Superior temporal gyrus (tissue), 1 donor: ENCODE measurements at regions not wholly inside any gene's neighbourhood (a gene's known extent, or its start where the extent isn't known, plus 50 kb on each side); places are given as distances from the start of the nearest gene placed in this dataset.

Experiments used
- DNase-seq: peaks from one replicate; pipeline ENCODE4 v3.0.0-alpha.2; 2016; ENCODE audit errors: extremely low spot score

DNA sequence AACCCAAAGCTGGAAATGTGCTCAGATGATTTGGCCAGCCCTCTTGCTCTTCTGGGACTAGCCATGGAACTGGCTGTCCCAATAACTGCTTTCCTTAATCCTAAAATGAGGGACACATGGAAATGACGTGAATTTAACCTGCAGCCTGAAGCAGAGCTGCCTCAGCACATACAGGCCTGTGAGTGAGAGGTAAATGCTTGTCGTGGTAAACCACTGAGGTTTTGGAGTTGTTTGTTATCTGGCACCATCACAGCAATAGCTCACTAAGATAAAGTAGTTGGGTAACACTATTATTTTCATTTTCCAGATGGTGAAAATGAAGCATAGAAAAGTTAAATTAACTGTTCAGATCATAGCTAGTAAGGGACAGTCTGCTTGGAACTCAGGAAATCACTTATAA, 333.4 kb upstream of the CHD6 start:
- DNase-seq, result no peak

DNA sequence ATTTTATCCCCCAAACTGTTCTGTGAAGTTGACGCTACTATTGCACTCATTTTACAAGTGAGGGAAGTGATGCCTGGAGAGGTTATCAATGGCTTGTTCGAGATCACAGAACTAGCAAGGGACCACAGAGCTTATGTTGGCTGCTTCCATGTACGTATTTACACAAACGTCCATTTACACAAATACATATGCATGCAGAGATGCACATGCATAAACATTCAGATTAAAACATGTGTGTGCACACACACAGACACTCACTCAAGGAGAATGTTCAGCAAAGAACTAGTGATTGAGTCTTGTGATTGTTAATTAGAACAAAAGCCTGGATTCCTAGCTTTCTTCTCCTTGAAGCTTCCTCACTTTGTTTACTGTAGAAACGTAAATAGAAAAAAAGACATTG, 321.5 kb upstream of the CHD6 start:
- no peak for DNase-seq

DNA sequence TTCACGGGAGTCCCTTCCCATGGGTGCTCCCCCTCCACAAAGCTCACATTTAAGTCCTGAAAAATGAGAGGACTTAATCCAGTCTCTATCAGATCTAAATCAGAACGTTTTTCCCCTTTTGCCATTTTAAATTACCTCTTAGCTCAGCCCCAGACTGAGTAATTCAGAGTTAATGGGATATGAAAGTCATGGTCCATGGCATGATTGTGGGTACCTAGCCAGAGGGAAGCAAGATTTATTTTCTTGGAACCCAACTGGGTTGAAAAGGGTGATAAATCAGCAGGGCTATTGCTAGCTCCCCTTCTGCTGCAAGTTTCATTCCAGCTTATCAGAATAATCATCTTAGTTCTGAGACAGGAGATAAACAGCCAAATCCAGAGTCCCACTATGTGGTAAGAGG, 320.2 kb upstream of the CHD6 start:
- no peak for DNase-seq

DNA sequence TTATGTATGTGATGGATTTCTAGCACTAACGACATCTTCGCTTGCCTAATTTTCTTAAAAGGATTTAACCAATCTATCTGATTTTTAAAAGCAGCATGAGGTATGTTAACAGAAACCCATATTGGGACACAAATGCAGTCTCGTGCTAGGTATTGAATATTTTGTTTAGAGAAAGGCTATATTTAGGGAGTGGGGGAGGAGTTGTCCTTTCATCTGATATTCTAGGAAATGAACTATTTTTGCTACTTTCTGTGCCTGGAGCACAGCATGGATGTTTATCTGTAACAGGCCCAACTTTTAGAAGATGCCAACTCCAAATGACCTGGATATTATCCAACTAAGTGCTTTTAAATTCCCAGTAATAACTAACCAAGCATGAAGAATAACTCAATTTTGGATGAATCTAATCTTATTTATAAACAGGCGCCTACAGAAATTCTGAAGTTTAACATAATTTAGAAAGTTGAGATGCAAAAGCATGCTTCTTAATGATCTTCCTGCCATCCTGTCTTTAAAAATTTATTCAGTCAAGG, 317.1 kb upstream of the CHD6 start:
- DNase-seq, result no peak

DNA sequence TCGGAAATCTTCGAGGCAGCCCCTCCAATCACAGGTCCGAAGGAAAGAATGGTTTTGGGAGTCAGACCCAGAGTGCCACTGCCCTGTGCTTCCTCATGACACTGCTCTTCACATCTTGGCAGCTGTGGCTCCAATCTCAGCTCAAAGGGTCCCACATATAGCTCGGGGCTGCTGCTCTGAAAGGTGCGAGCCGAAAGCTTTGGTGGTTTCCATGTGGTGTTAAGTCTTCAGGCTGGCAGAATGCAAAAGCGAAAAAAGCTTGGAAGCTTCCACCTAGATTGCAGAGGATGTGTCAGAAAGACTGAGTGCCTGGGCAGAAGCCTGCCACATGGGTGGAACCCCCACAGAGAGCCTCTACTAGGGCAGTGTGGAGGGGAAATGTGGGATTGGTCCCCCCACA, 314.3 kb upstream of the CHD6 start:
- DNase-seq, result no peak

DNA sequence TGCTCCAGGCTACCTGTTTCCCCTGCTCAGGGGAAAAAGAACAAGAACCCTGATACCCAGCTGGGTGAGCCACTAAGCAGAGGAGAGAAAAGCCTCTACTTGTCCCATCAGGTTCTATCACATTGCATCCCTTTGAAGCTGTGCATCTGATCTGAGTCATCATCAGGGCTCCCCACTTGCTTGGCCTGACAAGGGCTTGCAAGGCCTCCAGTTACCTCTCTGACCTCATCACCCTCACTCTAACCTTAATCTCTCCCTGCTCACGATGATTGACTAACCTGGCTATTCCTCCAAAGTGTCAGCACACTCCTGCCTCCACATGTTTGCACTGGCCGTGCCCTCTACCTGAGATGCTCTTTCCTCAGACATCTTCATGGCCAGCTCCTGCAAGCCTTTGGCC, 309.5 kb upstream of the CHD6 start:
- no peak for DNase-seq

DNA sequence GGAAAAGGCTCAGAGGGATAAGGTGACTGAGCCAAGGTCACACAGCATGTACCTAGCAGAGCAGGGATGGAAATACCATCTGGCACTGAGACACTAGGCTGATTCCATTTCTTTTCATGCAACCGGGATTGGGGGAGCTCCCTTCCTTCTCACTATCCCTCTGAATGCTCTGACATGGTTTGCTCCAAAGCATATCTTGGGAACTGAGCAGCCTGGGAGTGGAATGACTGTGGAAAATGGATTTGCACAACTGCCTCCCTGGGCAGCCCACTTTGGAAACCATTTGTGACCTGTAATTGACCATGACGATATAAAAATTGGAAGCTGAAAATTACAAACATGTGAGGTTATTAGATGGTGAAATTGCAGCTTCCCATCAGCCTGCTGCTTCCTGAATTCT, 309.0 kb upstream of the CHD6 start:
- DNase-seq, result no peak

DNA sequence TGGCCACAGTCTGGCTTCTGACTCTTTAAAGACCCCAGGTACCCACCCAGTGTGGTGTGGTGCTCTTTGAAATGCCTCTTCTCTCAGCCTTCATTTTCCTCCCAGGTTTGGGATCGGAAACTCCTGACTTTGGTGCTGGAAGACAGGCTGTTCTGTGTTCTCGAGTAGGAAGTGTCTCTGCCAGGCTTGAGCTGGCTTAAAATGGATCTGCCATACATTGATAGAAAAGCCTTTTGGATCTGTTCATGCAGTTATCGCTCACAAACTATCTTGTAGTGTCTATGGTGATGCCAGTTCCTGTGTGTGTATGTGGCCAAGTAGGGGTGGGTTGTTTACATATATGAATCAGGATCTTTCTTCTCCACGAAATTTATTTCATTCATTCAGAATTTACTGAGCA, 307.3 kb upstream of the CHD6 start:
- no peak for DNase-seq

DNA sequence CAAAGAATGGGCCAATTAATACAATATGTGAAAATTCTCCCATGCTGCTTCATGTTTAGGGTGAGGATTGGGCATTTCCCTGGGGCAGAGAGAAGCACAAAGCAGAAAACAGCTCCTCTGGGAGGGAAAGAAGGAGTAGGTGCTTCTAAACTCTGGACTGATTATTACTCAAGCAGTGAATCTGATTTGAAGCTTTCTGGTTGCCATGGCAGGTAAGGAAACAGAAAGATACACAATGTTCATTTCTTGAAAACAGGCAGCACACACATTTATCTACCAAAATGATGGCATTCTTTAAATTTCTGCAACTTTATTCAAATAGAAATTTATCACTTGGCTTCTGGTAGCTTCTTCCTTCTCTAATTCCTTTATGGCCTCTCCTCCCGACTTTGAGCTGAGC, 305.4 kb upstream of the CHD6 start:
- DNase-seq, result no peak

DNA sequence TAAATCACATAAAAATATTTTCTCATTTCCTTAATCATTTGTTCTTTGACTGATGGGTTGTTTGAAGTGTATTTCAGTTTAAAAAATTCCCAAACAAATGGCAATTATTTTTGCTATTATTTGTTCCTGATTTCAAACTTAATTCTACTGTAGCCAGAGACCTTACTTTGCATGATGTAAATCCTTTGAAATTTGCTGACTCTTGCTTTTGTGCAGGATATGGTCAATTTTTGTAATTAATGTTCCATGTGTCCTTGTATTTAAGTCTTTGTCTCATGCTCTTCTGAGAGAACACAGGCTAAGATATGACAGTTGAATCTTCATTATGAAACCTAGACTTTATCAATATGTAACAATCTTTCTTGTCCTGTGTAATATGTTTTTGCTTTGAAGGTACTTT, 295.0 kb upstream of the CHD6 start:
- DNase-seq, result no peak

DNA sequence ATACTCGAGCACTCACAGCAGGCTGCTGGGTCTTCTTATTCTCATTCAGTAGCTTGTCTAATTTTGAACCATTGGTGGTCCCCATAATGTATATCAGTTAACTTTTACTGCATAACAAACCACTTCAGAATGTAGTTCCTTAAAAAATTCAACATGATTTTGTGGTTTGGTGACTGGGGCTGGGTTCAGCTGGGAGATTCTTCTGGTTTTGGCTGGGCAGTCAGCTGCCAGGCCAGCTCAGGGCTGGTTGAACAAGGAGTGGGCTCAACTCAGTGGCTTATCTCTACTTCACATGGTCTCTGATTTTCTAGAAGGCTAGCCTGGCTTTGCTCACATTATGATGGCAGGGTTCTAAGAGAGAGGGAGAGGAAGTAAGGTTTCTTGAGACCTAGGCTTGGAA, 292.4 kb upstream of the CHD6 start:
- DNase-seq, result no peak

DNA sequence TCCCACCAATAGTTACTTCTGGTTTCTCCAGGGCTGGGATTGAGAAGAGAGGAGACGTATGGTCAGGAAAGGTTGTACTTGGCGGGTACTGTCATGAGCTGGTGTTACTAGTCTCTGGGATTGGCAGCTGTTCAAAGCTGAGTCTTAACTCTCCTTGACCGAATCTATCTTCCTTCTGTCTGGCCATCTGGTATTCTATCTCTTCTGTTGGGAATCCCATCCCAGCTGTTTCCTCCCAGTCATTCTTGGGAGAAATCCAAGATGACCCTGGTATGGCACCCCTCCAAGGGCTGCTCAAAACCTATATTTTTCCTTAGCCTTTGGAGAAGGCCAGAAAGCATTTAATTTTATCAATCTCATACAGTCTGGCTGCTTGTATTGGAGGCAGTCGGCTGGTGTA, 287.0 kb upstream of the CHD6 start:
- no peak for DNase-seq

DNA sequence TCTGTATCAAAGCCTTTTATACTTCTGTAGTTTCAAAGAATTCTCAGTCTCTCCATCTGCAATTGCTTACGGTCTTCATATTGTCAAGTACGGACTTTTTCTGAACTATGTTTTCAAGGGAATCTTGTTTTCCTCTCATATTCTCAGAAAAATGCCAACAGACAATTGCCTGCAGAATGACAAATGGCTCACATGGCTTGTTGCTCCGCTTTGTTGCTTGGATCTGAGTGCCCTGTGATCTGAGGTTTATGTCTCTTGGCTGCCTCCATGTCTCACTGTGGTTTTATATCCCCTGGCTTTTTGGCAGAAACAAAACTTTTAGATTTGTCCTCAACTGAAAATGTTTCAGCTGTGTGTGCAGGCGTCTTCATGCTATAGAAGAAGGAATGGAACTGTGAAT, 285.4 kb upstream of the CHD6 start:
- no peak for DNase-seq

DNA sequence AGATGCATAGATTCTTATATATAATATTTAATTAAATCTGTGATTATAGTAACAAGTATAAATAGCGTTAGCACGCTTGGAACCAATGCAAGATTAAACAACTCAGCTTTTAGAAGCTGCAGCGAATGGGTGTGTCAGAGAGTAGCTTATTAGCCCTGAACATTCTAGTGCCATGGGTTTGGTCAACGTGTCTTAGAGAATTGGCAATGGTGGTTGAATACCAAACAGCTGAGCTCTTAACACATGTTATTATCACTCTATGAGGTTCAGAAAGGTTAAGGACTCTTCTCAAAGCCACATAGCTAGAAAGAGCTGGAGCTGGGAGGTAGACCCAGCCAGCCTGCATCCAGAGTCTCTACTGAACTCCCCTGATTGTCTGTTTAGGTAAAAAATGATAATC, 284.2 kb upstream of the CHD6 start:
- no peak for DNase-seq

DNA sequence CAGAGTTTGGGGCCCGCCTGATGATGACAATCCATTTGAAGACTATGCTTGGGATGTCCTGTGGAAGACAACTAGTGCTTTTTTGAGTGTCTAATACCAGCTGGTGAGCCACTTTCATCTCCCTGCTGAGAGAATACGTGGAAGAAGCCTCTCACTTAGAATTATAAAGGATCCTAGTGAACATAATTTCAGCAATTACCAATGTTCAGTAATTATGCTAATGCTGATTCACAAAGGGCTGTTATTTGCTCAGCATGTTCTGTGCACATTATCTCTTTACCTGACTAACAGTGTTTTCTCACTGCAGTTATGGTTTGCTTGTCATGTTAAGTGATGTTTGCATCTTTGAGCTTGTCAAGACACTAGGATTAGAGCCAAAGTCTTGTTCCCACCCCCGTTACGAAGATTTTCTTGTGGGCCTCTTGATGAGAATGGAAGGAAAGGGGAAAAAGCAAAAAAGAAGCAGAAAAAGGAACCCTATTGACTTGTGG, 282.1 kb upstream of the CHD6 start:
- DNase-seq, result no peak

DNA sequence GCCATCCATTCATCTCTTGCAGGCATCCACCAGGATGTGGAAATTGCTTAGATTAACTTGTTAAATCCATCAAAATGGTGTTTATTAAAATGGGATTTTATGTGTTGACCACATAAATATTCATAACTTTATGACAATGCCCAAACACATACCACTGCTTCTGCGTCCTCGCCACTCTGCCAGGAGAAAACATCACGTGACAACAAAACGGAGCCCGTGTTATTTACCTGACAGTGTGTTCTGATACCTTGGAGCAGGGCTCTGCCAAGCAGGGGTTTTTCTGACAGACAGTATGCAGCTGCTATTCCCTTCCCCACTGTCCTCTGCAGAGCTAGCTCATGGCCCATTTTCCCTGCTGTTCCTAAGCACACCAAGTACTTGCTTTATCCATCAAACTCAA, 279.5 kb upstream of the CHD6 start:
- no peak for DNase-seq

DNA sequence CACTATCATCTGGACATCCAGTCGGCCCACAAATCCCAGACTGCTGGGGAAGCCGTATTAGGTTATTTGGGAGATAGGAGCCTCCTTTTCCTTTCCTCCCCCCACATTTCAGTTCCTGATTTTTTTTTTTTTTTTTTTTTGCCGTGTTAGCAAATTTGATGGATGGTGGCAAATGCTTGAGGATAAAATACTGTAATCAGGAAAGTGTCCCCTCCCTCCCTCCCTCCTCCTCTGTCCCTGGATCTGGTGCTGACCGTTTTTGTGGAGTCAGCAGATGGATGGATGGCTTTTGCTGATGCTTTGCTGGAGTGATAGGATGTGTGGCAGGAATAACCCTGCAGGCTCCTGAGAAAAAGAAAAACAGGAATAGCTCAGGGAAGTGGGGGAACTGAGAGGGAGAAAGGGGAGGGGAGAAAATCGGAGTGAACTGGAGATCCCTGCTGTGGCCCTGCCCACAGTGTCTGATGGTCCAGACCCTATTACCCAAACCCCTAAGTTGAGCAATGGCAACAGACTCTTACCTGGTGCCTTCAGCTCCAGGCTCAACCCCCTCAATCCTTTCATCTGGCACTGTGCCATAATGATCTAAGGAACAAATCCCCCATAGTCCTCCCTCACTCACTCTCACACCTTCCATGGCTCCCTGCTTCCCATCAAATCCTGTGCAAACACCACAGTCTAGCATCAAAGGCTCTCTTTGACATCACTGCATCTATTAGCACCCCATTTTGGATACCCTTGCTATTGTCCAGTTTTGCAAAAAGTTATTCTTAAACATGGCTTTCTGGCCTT, 277.3 kb upstream of the CHD6 start:
- no peak for DNase-seq

DNA sequence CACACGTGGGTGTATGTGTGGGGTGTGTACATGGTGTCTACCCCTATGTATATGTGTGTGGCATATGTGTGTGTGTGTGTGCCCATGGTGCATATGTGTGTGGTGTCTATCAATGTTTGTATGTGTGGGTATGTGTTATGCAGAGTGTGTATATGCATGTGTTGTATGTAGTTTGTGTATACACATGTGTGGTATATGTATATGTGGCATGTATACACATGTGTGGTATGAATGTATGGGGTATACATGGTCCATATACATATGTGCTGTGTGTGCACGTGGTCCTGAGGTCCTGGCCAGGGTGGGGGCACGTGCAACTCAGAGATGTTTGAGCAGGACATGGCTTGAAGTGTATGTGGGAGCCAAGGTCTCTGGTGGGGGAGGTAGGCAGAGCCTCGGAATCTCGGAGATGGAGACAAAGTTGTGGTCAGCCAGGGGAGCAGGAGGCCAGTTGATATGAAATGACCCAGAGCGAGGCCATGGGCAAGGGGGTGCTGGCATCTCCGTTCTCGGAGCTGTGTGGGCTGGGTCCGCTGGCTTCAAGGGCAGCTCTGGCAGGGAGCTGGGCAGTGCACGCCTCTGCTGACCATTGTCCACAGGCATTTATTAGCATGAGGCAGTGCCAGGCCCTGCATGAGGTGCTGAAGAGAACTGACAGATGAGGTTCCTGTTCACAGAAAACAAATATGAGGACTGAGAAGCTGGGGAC, 276.2 kb upstream of the CHD6 start:
- DNase-seq, result no peak

DNA sequence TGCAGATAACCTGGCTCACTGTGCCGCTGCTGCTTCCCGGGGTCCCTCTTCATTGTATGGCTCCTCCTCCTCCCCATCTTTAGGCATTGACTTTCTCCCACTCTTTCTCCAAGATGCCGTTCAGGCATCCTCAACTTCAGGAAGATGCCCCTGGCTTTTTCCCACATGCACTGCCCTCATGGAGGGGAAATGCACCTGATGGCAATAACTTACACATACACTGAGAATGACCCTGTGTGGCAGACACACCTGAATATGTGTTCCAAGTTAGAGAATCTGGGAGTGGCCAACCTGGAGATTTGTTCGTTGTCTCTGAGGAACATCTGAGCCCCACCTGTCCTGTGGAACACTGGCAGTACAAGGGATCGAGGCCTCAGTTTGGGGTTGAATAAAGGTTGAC, 273.9 kb upstream of the CHD6 start:
- DNase-seq, result no peak

DNA sequence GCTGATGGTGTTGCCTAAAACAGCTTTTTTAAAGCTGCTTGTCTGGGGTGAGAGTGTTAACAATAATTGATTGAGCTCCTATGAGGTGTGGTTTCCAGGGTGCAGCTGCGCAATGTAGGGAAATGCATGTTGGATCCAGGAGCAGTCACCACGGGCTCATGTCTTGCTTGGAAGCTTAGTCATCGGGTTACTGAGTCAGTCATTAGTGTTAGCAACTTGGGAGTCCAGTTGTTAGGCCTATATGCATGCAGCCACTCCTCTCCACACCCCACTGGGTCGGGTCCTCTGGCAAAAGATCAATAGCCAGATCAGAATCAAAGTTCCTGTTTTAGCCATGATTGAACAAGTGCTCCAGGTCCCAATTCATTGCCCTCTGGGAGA, 271.7 kb upstream of the CHD6 start:
- no peak for DNase-seq

DNA sequence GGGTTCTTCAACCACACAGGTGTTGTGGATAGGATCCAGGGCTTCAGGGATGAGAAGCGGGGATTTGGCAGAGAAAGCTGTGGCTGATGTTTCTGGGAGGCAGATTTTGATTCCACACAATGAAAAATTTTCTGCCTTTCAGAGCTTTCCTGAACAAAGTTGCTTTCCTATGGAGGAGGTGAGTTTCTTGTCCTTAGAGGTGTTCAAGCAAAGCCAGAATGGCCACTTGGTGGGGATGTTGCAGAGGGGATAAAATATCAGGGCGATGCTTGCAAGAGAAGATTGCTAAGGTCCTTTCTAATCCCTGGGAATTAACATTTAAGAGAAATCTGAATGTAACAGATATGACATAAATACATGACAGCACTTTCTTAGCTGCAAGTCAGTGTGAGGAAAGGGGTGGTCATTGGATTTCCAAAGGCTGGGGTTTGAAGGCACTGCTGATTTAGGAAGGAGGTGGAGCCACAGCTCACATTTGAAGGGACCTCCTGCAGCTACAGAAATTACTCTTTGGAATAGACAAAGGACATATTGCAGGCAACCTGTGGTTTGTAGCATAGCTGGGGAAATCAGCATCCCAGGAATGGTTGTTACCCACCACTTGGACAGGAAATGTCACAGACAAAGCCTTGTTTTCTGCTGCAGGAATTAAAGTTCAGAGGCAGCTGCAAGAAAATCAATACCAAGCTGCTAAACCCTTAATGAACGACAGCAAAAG, 271.1 kb upstream of the CHD6 start:
- peak; percentile 58 for DNase-seq

DNA sequence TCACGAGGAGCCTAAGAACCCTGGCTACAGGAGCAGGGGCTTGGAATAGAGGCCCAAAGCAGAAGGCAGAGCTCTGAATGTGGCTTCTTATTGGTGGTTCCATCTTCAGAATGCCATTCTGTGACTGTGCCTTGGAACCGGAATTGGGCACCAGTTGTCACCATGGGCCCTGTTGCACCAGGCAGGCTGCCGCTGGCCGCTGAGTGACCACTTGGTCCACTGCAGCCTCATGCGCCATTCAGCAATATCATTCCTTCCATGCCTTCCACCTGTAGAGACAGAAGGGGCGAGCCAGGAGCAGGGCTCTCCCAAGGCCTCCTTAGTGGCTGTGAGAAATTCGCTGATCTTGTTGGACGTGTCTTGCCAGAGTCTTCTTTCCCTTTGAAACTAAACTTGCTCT, 270.3 kb upstream of the CHD6 start:
- no peak for DNase-seq

DNA sequence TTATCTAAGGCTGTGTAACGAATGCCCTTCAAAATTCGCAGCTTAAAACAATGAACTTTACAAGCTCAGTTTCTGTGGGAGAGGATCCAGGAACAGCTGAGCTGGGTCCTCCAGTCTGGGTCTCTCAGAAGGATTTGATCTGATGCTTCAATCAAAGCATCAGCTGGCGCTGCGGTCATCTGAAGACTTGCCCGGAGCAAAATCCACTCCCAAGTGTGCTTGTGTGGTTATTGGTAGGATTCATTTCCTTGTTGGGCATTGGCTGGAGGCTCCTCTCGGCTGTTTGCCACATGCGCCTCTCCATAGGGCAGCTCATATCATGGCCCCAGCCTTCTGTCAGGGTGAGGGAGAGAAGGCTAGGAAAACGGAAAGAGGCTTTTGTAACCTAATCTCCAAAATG, 269.3 kb upstream of the CHD6 start:
- no peak for DNase-seq
